ENCODE measurements at regions not wholly inside any gene's neighbourhood (a gene's known extent, or its start where the extent isn't known, plus 50 kb on each side); places are given as distances from the start of the nearest gene placed in this dataset.
"Not testable (repeated sequence)": the region's sequence is repeated elsewhere in the genome, so short reads cannot be mapped to it uniquely, and the experiment has no call there.

GRCh38 chr5:98227489-98227888, 546.0 kb upstream of the RGMB start:
- Histone ChIP-seq H3K4me3 (ENCODE audit: insufficient read depth, low read length) (no peak overlapping the region), H4K20me1 (ENCODE audit: insufficient read depth, low read length) (no peaks in the 10 kb centered on the region), H2AFZ (ENCODE audit: low read length) (no peak overlapping the region), H3K4me1 (ENCODE audit: insufficient read depth, low read length) (no peaks in the 10 kb centered on the region), H3K36me3 (ENCODE audit: insufficient read depth, low read length) (no peaks in the 10 kb centered on the region), H3K27me3 (ENCODE audit: insufficient read depth, low read length) (no peaks in the 10 kb centered on the region), H3K27ac (ENCODE audit: low read depth, low read length) (no peak overlapping the region), H3K79me2 (ENCODE audit: insufficient read depth, low read length) (no peaks in the 10 kb centered on the region), H3K9me3 (ENCODE audit: low read depth, low read length) (no peaks in the 10 kb centered on the region), H3K4me2 (ENCODE audit: insufficient read depth, low read length) (no peak overlapping the region)
- no peak for TF ChIP-seq CTCF (IDR thresholded peaks at IDR 0.05; ENCODE audit: extremely low read depth, low read depth, low read length)
- DNase-seq (ENCODE audit: insufficient read length, low spot score, missing footprints): no peak

DNA sequence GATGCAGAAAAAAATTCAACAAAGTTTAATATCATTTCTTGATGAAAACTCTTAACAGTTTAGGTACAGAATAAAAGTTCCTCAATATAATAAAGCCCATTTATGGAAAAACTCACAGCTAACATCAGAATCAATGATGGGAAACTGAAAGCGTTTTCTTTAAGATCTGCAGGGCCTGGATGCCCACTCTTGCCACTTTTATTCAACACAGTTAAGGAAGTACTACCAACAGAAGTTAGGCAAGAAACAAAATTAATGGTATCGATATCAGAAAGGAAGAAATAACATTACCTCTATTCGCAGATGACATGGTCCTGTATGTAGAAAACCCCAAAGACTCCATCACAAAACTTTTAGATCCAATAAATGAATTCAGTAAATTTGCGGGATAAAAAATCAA, 542.4 kb upstream of the RGMB start:
- no peak overlapping the region for H3K27ac ChIP-seq (ENCODE audit: low read depth, low read length)
- no peaks in the 10 kb centered on the region for H3K9me3 ChIP-seq (ENCODE audit: low read depth, low read length)
- H3K4me3 ChIP-seq (ENCODE audit: insufficient read depth, low read length): no peak overlapping the region
- H3K79me2 ChIP-seq (ENCODE audit: insufficient read depth, low read length): no peaks in the 10 kb centered on the region
- no peak for TF ChIP-seq CTCF (IDR thresholded peaks at IDR 0.05; ENCODE audit: extremely low read depth, low read depth, low read length)
- no peak overlapping the region for H3K4me2 ChIP-seq (ENCODE audit: insufficient read depth, low read length)
- no peaks in the 10 kb centered on the region for H3K36me3 ChIP-seq (ENCODE audit: insufficient read depth, low read length)
- DNase-seq (ENCODE audit: insufficient read length, low spot score, missing footprints): no peak
- no peaks in the 10 kb centered on the region for H3K4me1 ChIP-seq (ENCODE audit: insufficient read depth, low read length)
- H3K27me3 ChIP-seq (ENCODE audit: insufficient read depth, low read length): no peaks in the 10 kb centered on the region
- no peaks in the 10 kb centered on the region for H4K20me1 ChIP-seq (ENCODE audit: insufficient read depth, low read length)
- no peak overlapping the region for H2AFZ ChIP-seq (ENCODE audit: low read length)

GRCh38 chr5:98237794-98238193, 535.7 kb upstream of the RGMB start:
- H2AFZ ChIP-seq (ENCODE audit: low read length); H3K79me2 ChIP-seq (ENCODE audit: insufficient read depth, low read length); H3K27ac ChIP-seq (ENCODE audit: low read depth, low read length); H3K36me3 ChIP-seq (ENCODE audit: insufficient read depth, low read length); H3K9me3 ChIP-seq (ENCODE audit: low read depth, low read length); DNase-seq (ENCODE audit: insufficient read length, low spot score, missing footprints); H3K4me3 ChIP-seq (ENCODE audit: insufficient read depth, low read length); H3K4me1 ChIP-seq (ENCODE audit: insufficient read depth, low read length); H3K4me2 ChIP-seq (ENCODE audit: insufficient read depth, low read length); H3K27me3 ChIP-seq (ENCODE audit: insufficient read depth, low read length); H4K20me1 ChIP-seq (ENCODE audit: insufficient read depth, low read length): not testable (repeated sequence)

GRCh38 chr5:98243972-98244371, 529.5 kb upstream of the RGMB start:
- Histone ChIP-seq H3K4me1 (ENCODE audit: insufficient read depth, low read length) (no peaks in the 10 kb centered on the region), H2AFZ (ENCODE audit: low read length) (no peak overlapping the region), H3K27ac (ENCODE audit: low read depth, low read length) (no peak overlapping the region), H3K4me3 (ENCODE audit: insufficient read depth, low read length) (no peak overlapping the region), H3K9me3 (ENCODE audit: low read depth, low read length) (no peaks in the 10 kb centered on the region), H4K20me1 (ENCODE audit: insufficient read depth, low read length) (no peaks in the 10 kb centered on the region), H3K27me3 (ENCODE audit: insufficient read depth, low read length) (no peaks in the 10 kb centered on the region), H3K36me3 (ENCODE audit: insufficient read depth, low read length) (no peaks in the 10 kb centered on the region), H3K4me2 (ENCODE audit: insufficient read depth, low read length) (no peak overlapping the region), H3K79me2 (ENCODE audit: insufficient read depth, low read length) (no peaks in the 10 kb centered on the region)
- no peak for TF ChIP-seq CTCF (IDR thresholded peaks at IDR 0.05; ENCODE audit: extremely low read depth, low read depth, low read length)
- no peak for DNase-seq (ENCODE audit: insufficient read length, low spot score, missing footprints)

GRCh38 chr5:98248949-98249348, 524.5 kb upstream of the RGMB start:
- Histone ChIP-seq H3K27me3 (ENCODE audit: insufficient read depth, low read length) (no peaks in the 10 kb centered on the region), H3K4me3 (ENCODE audit: insufficient read depth, low read length) (no peak overlapping the region), H4K20me1 (ENCODE audit: insufficient read depth, low read length) (no peaks in the 10 kb centered on the region), H2AFZ (ENCODE audit: low read length) (no peak overlapping the region), H3K4me1 (ENCODE audit: insufficient read depth, low read length) (peaks cover 6% of the 10 kb centered on the region), H3K36me3 (ENCODE audit: insufficient read depth, low read length) (no peaks in the 10 kb centered on the region), H3K27ac (ENCODE audit: low read depth, low read length) (no peak overlapping the region), H3K9me3 (ENCODE audit: low read depth, low read length) (no peaks in the 10 kb centered on the region), H3K79me2 (ENCODE audit: insufficient read depth, low read length) (no peaks in the 10 kb centered on the region), H3K4me2 (ENCODE audit: insufficient read depth, low read length) (no peak overlapping the region)
- no peak for TF ChIP-seq CTCF (IDR thresholded peaks at IDR 0.05; ENCODE audit: extremely low read depth, low read depth, low read length)
- DNase-seq (ENCODE audit: insufficient read length, low spot score, missing footprints): no peak

Measured in osteoblast (primary cell).